Fibroblast of mammary gland (primary cell): ENCODE measurements at regions not wholly inside any gene's neighbourhood (a gene's known extent, or its start where the extent isn't known, plus 50 kb on each side); places are given as distances from the start of the nearest gene placed in this dataset.
A peak's percentile ranks its signal among the peaks of the same experiment; 100 is the strongest.

Experiments used
- DNase-seq: peaks from one replicate; pipeline ENCODE4 v3.0.0-alpha.2; 2010; ENCODE audit warnings: low read depth
- H3K4me3 ChIP-seq: 2 replicates; pipeline ENCODE4 v1.5.1; 2011; ENCODE audit warnings: low read depth, mild to moderate bottlenecking, low read length, moderate library complexity; ENCODE audit not compliant: control insufficient read depth
- CTCF ChIP-seq: conservative IDR thresholded peaks from 2 replicates; pipeline ENCODE4 v1.5.1; 2011; ENCODE audit warnings: low read depth, low read length, inconsistent platforms; ENCODE audit not compliant: control insufficient read depth, insufficient read depth

GRCh38 chr5:57824047-57824446 is 341.4 kb upstream of the ACTBL2 start:
- H3K4me3 ChIP-seq: no peak overlapping the region
- no peak for TF ChIP-seq CTCF
- DNase-seq: peak; percentile 62

GRCh38 chr5:57822651-57823050 is 340.0 kb upstream of the ACTBL2 start:
- DNase-seq: no peak
- no peak for TF ChIP-seq CTCF
- no peak overlapping the region for H3K4me3 ChIP-seq

GRCh38 chr5:57818397-57818796 is 335.8 kb upstream of the ACTBL2 start:
- no peak for TF ChIP-seq CTCF
- no peak for DNase-seq
- no peak overlapping the region for H3K4me3 ChIP-seq

GRCh38 chr5:57817924-57818323 is 335.3 kb upstream of the ACTBL2 start:
- no peak overlapping the region for H3K4me3 ChIP-seq
- no peak for DNase-seq
- no peak for TF ChIP-seq CTCF

- TF ChIP-seq CTCF: no peak
- no peak overlapping the region for H3K4me3 ChIP-seq
- peak; percentile 20 for DNase-seq
Observed at GRCh38 chr5:57817001-57817453, 334.4 kb upstream of the ACTBL2 start.

- no peak for TF ChIP-seq CTCF
- no peak overlapping the region for H3K4me3 ChIP-seq
- peak; percentile 97 for DNase-seq
Observed at GRCh38 chr5:57816108-57816507, 333.5 kb upstream of the ACTBL2 start.

- no peak for TF ChIP-seq CTCF
- peak; percentile 43 for DNase-seq
- H3K4me3 ChIP-seq: no peak overlapping the region
Observed at GRCh38 chr5:57805732-57806131, 323.1 kb upstream of the ACTBL2 start.
